ENCODE measurements at regions not wholly inside any gene's neighbourhood (a gene's known extent, or its start where the extent isn't known, plus 50 kb on each side); places are given as distances from the start of the nearest gene placed in this dataset.

DNA sequence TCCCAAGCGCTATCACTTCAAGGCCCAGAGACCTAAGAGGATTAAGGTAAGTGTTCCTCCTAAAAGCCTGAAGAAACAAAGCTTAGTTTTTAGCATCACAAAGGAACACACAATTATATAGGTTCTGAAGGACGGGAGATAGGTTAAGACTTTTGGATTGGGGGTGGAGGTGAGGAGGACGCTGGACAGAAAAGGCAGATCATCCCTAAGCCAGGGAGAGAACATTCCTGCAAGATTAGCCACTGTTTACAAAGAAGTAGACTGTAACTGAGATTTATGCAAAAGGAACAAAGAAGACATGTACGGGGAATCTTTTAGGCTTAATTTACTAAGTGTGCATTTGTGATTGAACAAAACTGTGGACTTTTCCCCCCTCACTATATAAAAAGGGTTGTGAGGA is 184.1 kb upstream of the IRX5 start:
- no peak overlapping the region for H3K4me3 ChIP-seq
- no peaks in the 10 kb centered on the region for H3K9me3 ChIP-seq (ENCODE audit: control insufficient read depth in 4 of 4, insufficient read depth in 3 of 4, low read length in 3 of 4)
- TF ChIP-seq, protein P1, sequence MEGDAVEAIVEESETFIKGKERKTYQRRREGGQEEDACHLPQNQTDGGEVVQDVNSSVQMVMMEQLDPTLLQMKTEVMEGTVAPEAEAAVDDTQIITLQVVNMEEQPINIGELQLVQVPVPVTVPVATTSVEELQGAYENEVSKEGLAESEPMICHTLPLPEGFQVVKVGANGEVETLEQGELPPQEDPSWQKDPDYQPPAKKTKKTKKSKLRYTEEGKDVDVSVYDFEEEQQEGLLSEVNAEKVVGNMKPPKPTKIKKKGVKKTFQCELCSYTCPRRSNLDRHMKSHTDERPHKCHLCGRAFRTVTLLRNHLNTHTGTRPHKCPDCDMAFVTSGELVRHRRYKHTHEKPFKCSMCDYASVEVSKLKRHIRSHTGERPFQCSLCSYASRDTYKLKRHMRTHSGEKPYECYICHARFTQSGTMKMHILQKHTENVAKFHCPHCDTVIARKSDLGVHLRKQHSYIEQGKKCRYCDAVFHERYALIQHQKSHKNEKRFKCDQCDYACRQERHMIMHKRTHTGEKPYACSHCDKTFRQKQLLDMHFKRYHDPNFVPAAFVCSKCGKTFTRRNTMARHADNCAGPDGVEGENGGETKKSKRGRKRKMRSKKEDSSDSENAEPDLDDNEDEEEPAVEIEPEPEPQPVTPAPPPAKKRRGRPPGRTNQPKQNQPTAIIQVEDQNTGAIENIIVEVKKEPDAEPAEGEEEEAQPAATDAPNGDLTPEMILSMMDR (IDR thresholded peaks at IDR 0.05; ENCODE audit: control extremely low read depth, extremely low read depth): no peak
- ATAC-seq (ENCODE audit: insufficient read depth, low FRiP score) (no peak), DNase-seq (no peak)
- WGBS, 2 donors: 80 to 87% methylated on average over 4 of the region's 4 CpGs
- H3K9ac ChIP-seq (ENCODE audit: insufficient read depth in 1 of 2, low read length in 2 of 2): no peak overlapping the region
- H3K27ac ChIP-seq (ENCODE audit: low read depth in 1 of 2, low read length in 1 of 2): no peak overlapping the region
- H3K27me3 ChIP-seq (ENCODE audit: control insufficient read depth in 3 of 3, insufficient read depth in 3 of 3, low read length in 2 of 3): peaks cover 0 to 3% (median 0%) of the 10 kb centered on the region in 3 donors
- H3K36me3 ChIP-seq (ENCODE audit: control insufficient read depth in 4 of 4, insufficient read depth in 4 of 4, low read length in 4 of 4): no peaks in the 10 kb centered on the region
- no peaks in the 10 kb centered on the region for H3K4me1 ChIP-seq (ENCODE audit: control insufficient read depth in 5 of 5, insufficient read depth in 5 of 5, low read length in 5 of 5)

GRCh38 chr16:54744998-54745397 is 185.7 kb upstream of the IRX5 start:
- no peak overlapping the region for H3K4me3 ChIP-seq
- no peaks in the 10 kb centered on the region for H3K36me3 ChIP-seq (ENCODE audit: control insufficient read depth in 4 of 4, insufficient read depth in 4 of 4, low read length in 4 of 4)
- peaks cover 0 to 2% (median 0%) of the 10 kb centered on the region in 4 donors for H3K9me3 ChIP-seq (ENCODE audit: control insufficient read depth in 4 of 4, insufficient read depth in 3 of 4, low read length in 3 of 4)
- DNase-seq (no peak), ATAC-seq (ENCODE audit: insufficient read depth, low FRiP score) (no peak)
- H3K4me1 ChIP-seq (ENCODE audit: control insufficient read depth in 5 of 5, insufficient read depth in 5 of 5, low read length in 5 of 5): no peaks in the 10 kb centered on the region
- WGBS, 2 donors: 82% methylated on average over 6 of the region's 6 CpGs
- no peak overlapping the region for H3K9ac ChIP-seq (ENCODE audit: insufficient read depth in 1 of 2, low read length in 2 of 2)
- TF ChIP-seq, protein P1 (IDR thresholded peaks at IDR 0.05; ENCODE audit: control extremely low read depth, extremely low read depth): no peak
- peaks cover 0 to 3% (median 0%) of the 10 kb centered on the region in 3 donors for H3K27me3 ChIP-seq (ENCODE audit: control insufficient read depth in 3 of 3, insufficient read depth in 3 of 3, low read length in 2 of 3)
- H3K27ac ChIP-seq (ENCODE audit: low read depth in 1 of 2, low read length in 1 of 2): no peak overlapping the region

GRCh38 chr16:54742436-54742835 is 188.2 kb upstream of the IRX5 start:
- peaks cover 0 to 2% (median 0%) of the 10 kb centered on the region in 4 donors for H3K9me3 ChIP-seq (ENCODE audit: control insufficient read depth in 4 of 4, insufficient read depth in 3 of 4, low read length in 3 of 4)
- H3K9ac ChIP-seq (ENCODE audit: insufficient read depth in 1 of 2, low read length in 2 of 2): no peak overlapping the region
- H3K36me3 ChIP-seq (ENCODE audit: control insufficient read depth in 4 of 4, insufficient read depth in 4 of 4, low read length in 4 of 4): no peaks in the 10 kb centered on the region
- TF ChIP-seq, protein P1 (IDR thresholded peaks at IDR 0.05; ENCODE audit: control extremely low read depth, extremely low read depth): no peak
- no peak overlapping the region for H3K27ac ChIP-seq (ENCODE audit: low read depth in 1 of 2, low read length in 1 of 2)
- 50 to 75% methylated on average over 1 of the region's 1 CpG for WGBS, 2 donors
- DNase-seq: no peak
- no peak for ATAC-seq (ENCODE audit: insufficient read depth, low FRiP score)
- no peaks in the 10 kb centered on the region for H3K4me1 ChIP-seq (ENCODE audit: control insufficient read depth in 5 of 5, insufficient read depth in 5 of 5, low read length in 5 of 5)
- no peak overlapping the region for H3K4me3 ChIP-seq
- H3K27me3 ChIP-seq (ENCODE audit: control insufficient read depth in 3 of 3, insufficient read depth in 3 of 3, low read length in 2 of 3): no peaks in the 10 kb centered on the region

DNA sequence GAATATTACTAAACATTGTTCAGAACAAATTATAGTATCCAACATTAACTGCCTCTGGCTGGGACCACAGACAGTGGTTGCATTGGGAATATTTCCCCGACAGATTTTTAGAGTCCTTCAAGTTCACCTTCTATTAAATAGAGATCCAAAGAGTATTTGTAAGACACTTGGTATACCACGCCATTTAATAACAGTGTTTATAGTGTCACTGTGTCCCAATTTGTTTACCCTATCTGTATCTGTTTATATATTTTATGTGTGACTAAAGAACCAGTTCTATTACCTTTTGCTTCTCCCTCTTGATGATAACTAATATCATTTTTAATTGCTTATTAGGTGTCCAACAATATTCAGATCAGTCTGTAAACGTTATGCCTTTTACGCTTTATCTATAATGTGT is 191.3 kb upstream of the IRX5 start:
- no peak overlapping the region for H3K4me3 ChIP-seq
- no peaks in the 10 kb centered on the region for H3K36me3 ChIP-seq (ENCODE audit: control insufficient read depth in 4 of 4, insufficient read depth in 4 of 4, low read length in 4 of 4)
- peaks cover 0 to 2% (median 0%) of the 10 kb centered on the region in 4 donors for H3K9me3 ChIP-seq (ENCODE audit: control insufficient read depth in 4 of 4, insufficient read depth in 3 of 4, low read length in 3 of 4)
- DNase-seq: no peak
- ATAC-seq (ENCODE audit: insufficient read depth, low FRiP score): no peak
- WGBS, 2 donors: 91% methylated on average over 4 of the region's 4 CpGs
- H3K9ac ChIP-seq (ENCODE audit: insufficient read depth in 1 of 2, low read length in 2 of 2): no peak overlapping the region
- no peak overlapping the region for H3K27ac ChIP-seq (ENCODE audit: low read depth in 1 of 2, low read length in 1 of 2)
- TF ChIP-seq, protein P1 (IDR thresholded peaks at IDR 0.05; ENCODE audit: control extremely low read depth, extremely low read depth): no peak
- no peaks in the 10 kb centered on the region for H3K4me1 ChIP-seq (ENCODE audit: control insufficient read depth in 5 of 5, insufficient read depth in 5 of 5, low read length in 5 of 5)
- H3K27me3 ChIP-seq (ENCODE audit: control insufficient read depth in 3 of 3, insufficient read depth in 3 of 3, low read length in 2 of 3): peaks cover 0 to 3% (median 0%) of the 10 kb centered on the region in 3 donors
